GM06990 (cell line): ENCODE measurements at regions not wholly inside any gene's neighbourhood (a gene's known extent, or its start where the extent isn't known, plus 50 kb on each side); places are given as distances from the start of the nearest gene placed in this dataset.

Experiments
- DNase-seq: peaks from one replicate; pipeline ENCODE4 v3.0.0-alpha.2; 2011; ENCODE audit not compliant: insufficient read length; ENCODE audit errors: extremely low read depth
- H3K27me3 ChIP-seq: replicated peaks from 2 replicates; pipeline ENCODE4 v1.6.0; 2011; ENCODE audit warnings: low read length; ENCODE audit not compliant: control insufficient read depth, insufficient read depth
- H3K36me3 ChIP-seq: 2 replicates; pipeline ENCODE4 v1.5.1; 2011; ENCODE audit warnings: low read length; ENCODE audit not compliant: control insufficient read depth, insufficient read depth
- H3K4me3 ChIP-seq: replicated peaks from 2 replicates; pipeline ENCODE4 v1.5.1; 2011; ENCODE audit warnings: low read depth, mild to moderate bottlenecking, control low read depth, low read length
- TF ChIP-seq, protein P1 (sequence below): IDR thresholded peaks from 2 replicates; pipeline ENCODE4 v1.5.1; 2011; ENCODE audit warnings: low read length, control low read depth, mild to moderate bottlenecking, inconsistent platforms; ENCODE audit not compliant: insufficient read depth, poor library complexity, severe bottlenecking

GRCh38 chr4:22021106-22021505 is 72.5 kb upstream of the KCNIP4 start:
- Histone ChIP-seq H3K36me3 (no peaks in the 10 kb centered on the region), H3K4me3 (no peak overlapping the region), H3K27me3 (no peaks in the 10 kb centered on the region)
- DNase-seq: no peak
- TF ChIP-seq, protein P1, sequence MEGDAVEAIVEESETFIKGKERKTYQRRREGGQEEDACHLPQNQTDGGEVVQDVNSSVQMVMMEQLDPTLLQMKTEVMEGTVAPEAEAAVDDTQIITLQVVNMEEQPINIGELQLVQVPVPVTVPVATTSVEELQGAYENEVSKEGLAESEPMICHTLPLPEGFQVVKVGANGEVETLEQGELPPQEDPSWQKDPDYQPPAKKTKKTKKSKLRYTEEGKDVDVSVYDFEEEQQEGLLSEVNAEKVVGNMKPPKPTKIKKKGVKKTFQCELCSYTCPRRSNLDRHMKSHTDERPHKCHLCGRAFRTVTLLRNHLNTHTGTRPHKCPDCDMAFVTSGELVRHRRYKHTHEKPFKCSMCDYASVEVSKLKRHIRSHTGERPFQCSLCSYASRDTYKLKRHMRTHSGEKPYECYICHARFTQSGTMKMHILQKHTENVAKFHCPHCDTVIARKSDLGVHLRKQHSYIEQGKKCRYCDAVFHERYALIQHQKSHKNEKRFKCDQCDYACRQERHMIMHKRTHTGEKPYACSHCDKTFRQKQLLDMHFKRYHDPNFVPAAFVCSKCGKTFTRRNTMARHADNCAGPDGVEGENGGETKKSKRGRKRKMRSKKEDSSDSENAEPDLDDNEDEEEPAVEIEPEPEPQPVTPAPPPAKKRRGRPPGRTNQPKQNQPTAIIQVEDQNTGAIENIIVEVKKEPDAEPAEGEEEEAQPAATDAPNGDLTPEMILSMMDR: no peak

GRCh38 chr4:22020129-22020528 is 71.6 kb upstream of the KCNIP4 start:
- DNase-seq: no peak
- TF ChIP-seq, protein P1: no peak
- no peaks in the 10 kb centered on the region for H3K36me3 ChIP-seq

DNA sequence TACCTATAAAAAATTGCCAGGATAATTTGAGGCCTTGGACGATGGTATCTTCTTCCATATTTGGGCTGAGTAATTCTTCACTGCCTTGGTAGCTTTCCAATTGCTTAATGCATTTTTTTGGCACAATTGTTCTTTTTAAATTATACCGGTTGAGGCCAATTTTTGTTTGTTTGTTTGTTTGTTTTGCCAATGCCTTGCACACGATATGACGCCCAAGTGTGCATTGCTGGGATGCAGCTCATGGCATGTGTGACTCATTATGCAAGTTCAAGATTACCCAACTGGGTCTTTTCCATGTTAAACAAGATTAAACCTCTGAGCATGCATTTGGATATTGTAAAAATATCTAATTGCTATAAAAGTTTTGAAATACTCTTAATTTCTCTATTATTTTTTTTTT is 71.1 kb upstream of the KCNIP4 start:
- DNase-seq: no peak
- TF ChIP-seq, protein P1: no peak
- H3K4me3 ChIP-seq: no peak overlapping the region
- H3K36me3 ChIP-seq: no peaks in the 10 kb centered on the region
- no peaks in the 10 kb centered on the region for H3K27me3 ChIP-seq

More at GRCh38 chr4:22020129-22020528, 71.6 kb upstream of the KCNIP4 start:
- no peak overlapping the region for H3K4me3 ChIP-seq
- no peaks in the 10 kb centered on the region for H3K27me3 ChIP-seq

DNA sequence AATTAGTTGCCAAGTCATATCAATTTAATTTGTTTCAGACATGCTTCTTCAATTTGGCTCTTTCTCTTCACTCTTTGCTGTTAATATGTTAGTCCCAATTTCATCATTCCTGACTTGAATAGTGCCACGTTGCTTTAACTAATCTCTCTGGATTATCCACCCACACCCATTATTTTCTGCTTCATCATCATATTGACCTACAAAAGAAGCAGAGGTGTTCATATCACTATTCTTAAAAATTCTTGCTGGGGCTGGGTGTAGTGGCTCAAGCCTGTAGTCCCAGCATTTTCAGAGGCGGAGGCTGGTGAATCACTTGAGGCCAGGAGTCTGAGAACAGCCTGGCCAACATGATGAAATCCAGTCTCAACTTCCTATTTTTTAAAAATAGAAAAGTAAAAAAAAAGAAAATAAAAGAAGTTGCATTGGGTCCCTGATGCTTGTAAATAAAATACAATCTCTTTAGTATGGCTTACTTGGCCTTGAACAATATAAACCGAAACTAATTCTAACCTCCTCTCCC is 65.7 kb upstream of the KCNIP4 start:
- TF ChIP-seq, protein P1: no peak
- DNase-seq: no peak
- H3K27me3 ChIP-seq: no peaks in the 10 kb centered on the region
- no peak overlapping the region for H3K4me3 ChIP-seq
- H3K36me3 ChIP-seq: no peaks in the 10 kb centered on the region

DNA sequence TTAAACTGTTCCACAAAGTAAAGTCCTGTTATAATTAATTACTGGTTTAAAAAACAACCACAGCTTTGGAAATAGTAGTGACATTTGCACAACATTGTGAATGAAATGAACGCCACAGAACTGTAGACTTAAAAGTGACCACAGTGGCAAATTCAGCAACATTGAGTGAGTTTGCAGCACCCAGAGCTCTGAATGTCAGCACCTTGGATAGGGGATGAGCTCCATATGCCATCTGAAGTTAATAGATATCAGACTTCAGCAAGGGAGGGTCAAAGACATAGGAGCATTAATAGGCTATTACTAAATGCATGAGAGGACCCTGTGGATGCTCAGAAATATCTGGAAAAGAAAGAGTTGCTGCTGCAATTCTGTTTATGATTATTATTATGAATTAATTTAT is 55.3 kb upstream of the KCNIP4 start:
- H3K36me3 ChIP-seq: no peaks in the 10 kb centered on the region
- H3K27me3 ChIP-seq: no peaks in the 10 kb centered on the region
- TF ChIP-seq, protein P1: no peak
- no peak overlapping the region for H3K4me3 ChIP-seq
- DNase-seq: no peak
